Ovary (tissue), 7 donors: ENCODE measurements at regions not wholly inside any gene's neighbourhood (a gene's known extent, or its start where the extent isn't known, plus 50 kb on each side); places are given as distances from the start of the nearest gene placed in this dataset.

ENCODE experiments used
- DNase-seq, 5 donors: peaks; one replicate each; pipeline ENCODE4 v3.0.0-alpha.2; 2019 to 2020
- H3K27ac ChIP-seq, 2 donors: fragments of 200-600 bp; one replicate each; pipeline versions ENCODE4 v1.5.1 to v1.8.0; 2019 to 2022
- H3K27me3 ChIP-seq: fragments of 200-600 bp; one replicate; pipeline ENCODE4 v1.8.0; 2022
- H3K36me3 ChIP-seq: fragments of 200-600 bp; sonication (generic); one replicate; pipeline ENCODE4 v1.5.1; 2019
- H3K4me1 ChIP-seq: one replicate; pipeline ENCODE4 v1.8.1; 2013; ENCODE audit warnings: mild to moderate bottlenecking, moderate library complexity; ENCODE audit not compliant: insufficient read depth
- H3K4me3 ChIP-seq: fragments of 200-600 bp; sonication (generic); one replicate; pipeline ENCODE4 v1.5.1; 2017
- H3K9me3 ChIP-seq, 2 donors: fragments of 200-600 bp in 1 of 2; sonication (generic) in 1 of 2; one replicate each; pipeline versions ENCODE4 v1.5.1 to v1.8.1; 2013 to 2019; ENCODE audit warnings: mild to moderate bottlenecking in 1 of 2, moderate library complexity in 1 of 2
- EP300 ChIP-seq: sonication (generic); formaldehyde crosslinking; IDR thresholded peaks from one replicate; pipeline ENCODE4 v1.6.1; 2017; ENCODE audit warnings: antibody characterized with exemption
- POLR2A ChIP-seq: fragments of 450-650 bp; IDR thresholded peaks from one replicate; pipeline ENCODE4 v1.6.1; 2017; ENCODE audit warnings: antibody characterized with exemption, mild to moderate bottlenecking, moderate library complexity
- WGBS, 3 donors: extraction: QIAGEN DNeasy Blood & Tissue Kit in 1 of 3; methylation state at CpG; one replicate each; pipeline versions ENCODE4 v1.1.5 to v1.1.7; 2013 to 2017; 5-methylcytosine and 5-hydroxymethylcytosine counted together
- intact Hi-C, 4 donors: fragments of 100-400 bp; cut with DNase I; formaldehyde crosslinking; loops; one replicate each; pipeline versions ENCODE4 v1.11.0 to v1.15.1; 2022 to 2023
- TF ChIP-seq, protein P1 (sequence below), 3 donors: fragments of 450-650 bp in 2 of 3; fragments of 200-600 bp in 1 of 3; IDR thresholded peaks; one replicate each; pipeline versions ENCODE4 v1.5.1 to v1.8.0; 2016 to 2022; ENCODE audit warnings: antibody characterized with exemption in 3 of 3, mild to moderate bottlenecking in 1 of 3
- donor health status: DM: no; HTN: no; CAD: no; lungs with moderate emphysema.
- donor health status: DM: no; HTN: no; CAD: no.
- donor health status: Bipolar disorder and iron deficiency.
- donor health status: DM: no; HTN: no; CAD: no.
- donor health status: DM: yes; HTN: yes; CAD: no.

DNA sequence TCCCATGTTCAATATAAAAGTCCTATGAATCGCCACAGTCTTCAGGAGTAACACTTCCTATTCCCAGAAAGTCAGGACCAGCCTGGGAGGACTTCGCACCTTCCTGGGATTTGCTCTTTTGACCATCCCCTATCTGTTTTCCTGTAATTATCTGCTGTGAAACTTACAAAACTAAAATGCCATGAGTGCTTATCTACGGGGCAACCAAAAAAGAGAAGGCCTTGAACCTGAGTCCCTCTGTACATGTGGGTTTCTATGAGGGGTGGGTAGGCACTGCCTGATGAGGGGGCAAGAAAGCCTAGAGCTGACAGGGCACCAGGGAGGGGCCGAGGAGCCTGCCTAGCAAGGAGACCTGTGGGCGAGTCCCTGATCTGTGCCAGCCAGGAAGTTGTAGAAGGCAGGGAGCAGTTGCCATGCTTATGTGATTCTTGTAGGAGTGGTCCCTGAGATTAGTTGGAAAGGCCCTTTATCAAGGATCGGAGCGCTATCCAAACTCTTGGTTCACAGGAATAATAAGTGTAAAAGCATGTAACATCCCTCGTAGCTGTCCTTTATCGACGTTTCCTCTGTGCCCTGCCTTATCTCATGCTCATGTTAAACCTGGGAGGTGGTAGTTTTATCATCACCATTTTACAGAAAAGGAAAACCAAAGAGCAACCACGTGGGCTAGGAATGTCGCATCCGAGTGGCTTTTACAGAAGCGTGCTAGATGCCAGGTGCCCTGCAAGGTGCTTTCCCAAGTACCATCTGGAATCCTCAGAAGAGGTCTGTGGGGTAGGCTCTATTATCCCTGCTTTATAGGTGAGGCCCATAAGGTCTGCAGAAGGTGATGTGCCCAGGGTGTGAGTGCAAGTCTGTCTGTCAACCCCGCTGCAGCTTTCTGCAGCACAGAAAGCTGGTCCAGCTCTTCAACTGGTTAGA, 111.8 kb downstream of the B3GNT2 start:
- 77 to 81% (median 79%) methylated on average over 15 of the region's 15 CpGs for WGBS, 3 donors
- Histone ChIP-seq H3K36me3 (no peaks in the 10 kb centered on the region), H3K9me3 (no peaks in the 10 kb centered on the region), H3K27me3 (no peaks in the 10 kb centered on the region), H3K4me1 (peaks cover 11% of the 10 kb centered on the region), H3K27ac (no peak overlapping the region), H3K4me3 (no peak overlapping the region)
- intact Hi-C loops = no loop called here
- TF ChIP-seq, protein P1, sequence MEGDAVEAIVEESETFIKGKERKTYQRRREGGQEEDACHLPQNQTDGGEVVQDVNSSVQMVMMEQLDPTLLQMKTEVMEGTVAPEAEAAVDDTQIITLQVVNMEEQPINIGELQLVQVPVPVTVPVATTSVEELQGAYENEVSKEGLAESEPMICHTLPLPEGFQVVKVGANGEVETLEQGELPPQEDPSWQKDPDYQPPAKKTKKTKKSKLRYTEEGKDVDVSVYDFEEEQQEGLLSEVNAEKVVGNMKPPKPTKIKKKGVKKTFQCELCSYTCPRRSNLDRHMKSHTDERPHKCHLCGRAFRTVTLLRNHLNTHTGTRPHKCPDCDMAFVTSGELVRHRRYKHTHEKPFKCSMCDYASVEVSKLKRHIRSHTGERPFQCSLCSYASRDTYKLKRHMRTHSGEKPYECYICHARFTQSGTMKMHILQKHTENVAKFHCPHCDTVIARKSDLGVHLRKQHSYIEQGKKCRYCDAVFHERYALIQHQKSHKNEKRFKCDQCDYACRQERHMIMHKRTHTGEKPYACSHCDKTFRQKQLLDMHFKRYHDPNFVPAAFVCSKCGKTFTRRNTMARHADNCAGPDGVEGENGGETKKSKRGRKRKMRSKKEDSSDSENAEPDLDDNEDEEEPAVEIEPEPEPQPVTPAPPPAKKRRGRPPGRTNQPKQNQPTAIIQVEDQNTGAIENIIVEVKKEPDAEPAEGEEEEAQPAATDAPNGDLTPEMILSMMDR (IDR thresholded peaks at IDR 0.05) = no peak
- no peak for TF ChIP-seq POLR2A
- TF ChIP-seq EP300 = no peak
- DNase-seq = no peak

DNA sequence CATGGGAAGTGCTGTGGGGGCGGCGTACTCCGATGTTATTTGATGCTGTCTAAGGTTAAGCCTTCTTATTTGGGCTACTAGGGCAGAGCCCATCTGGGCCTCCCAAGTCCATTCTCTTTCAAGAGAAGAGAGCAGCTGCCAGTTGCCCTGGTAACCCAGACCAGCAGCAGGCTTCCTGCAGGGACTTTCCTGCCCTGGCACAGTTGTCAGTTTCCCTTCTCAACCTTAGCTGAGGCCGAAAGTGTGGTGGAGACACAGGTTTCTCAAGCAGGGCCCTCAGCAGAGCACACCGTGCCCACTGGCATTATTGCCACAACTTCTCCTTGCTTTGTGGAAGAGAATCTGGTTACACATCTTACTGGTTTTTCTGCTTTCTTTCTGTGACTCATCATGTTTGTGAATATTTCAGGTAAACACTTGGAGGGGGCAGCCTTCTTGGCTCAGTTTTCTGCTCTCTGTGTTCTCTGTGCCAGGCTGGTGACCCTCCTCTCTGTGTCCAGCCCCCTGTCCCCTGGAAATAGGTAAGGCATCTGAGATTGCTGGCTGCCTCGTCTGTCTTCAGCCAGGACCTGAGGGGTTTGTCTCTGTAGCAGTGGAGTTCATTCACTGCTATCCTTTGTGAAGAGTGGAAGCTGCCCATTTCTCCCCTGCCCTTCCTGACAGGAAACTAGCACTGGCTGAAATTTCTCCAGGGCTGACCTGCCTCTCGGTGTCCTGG, 111.0 kb downstream of the B3GNT2 start:
- Histone ChIP-seq H3K27ac (no peak overlapping the region), H3K36me3 (no peaks in the 10 kb centered on the region), H3K4me1 (peaks cover 11% of the 10 kb centered on the region), H3K4me3 (no peak overlapping the region), H3K9me3 (no peaks in the 10 kb centered on the region), H3K27me3 (no peaks in the 10 kb centered on the region)
- TF ChIP-seq EP300 (no peak), POLR2A (no peak)
- TF ChIP-seq, protein P1 (IDR thresholded peaks at IDR 0.05) = no peak
- no peak for DNase-seq
- intact Hi-C loops = no loop called here
- 62 to 71% (median 66%) methylated on average over 7 of the region's 7 CpGs for WGBS, 3 donors

DNA sequence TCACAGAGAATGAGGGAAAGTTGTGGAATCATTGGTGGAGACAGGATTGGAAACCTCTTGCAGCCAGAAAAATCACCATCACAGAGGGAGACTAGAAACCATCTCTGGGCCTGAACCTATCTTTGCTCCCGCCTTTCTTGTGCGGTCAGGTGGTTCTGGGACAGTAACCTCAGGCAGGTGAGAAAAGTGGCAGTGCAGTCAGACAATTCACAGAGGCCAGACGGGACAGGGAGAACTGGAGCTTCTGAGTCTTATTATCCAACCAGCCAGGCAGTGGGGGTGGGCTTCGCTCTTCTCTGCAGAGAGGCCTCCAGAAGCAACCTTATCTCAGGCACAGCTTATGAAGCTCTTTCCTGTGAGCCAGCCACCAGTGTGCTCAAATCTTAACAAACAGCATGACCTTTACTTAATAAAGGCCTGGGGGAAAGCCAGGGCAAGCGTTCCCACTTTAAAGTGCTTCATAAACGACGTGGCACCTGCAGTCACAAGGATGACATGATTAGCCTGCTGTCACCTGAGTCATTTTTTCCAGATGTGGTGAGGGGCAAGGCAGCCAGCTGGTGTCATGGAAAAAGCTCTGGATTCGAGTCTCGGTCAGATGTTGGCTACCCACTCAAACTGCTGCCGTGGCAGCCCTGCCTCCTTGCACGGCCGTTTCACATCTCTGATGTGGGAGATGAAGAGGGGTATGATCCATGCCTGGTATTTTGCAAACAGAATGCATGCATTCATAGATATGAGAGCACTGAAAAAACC, 109.7 kb downstream of the B3GNT2 start:
- WGBS, 3 donors = 90 to 93% (median 91%) methylated on average over 12 of the region's 12 CpGs
- intact Hi-C loops = no loop called here
- no peak overlapping the region for H3K27ac ChIP-seq
- H3K4me3 ChIP-seq = no peak overlapping the region
- TF ChIP-seq EP300 = no peak
- TF ChIP-seq, protein P1 (IDR thresholded peaks at IDR 0.05) = no peak
- TF ChIP-seq POLR2A = no peak
- DNase-seq = no peak
- no peaks in the 10 kb centered on the region for H3K9me3 ChIP-seq
- H3K4me1 ChIP-seq = peaks cover 11% of the 10 kb centered on the region
- no peaks in the 10 kb centered on the region for H3K27me3 ChIP-seq
- H3K36me3 ChIP-seq = no peaks in the 10 kb centered on the region
